OCI-LY7 (cell line): ENCODE measurements at regions not wholly inside any gene's neighbourhood (a gene's known extent, or its start where the extent isn't known, plus 50 kb on each side); places are given as distances from the start of the nearest gene placed in this dataset.
A peak's percentile ranks its signal among the peaks of the same experiment; 100 is the strongest.

Experiments
- BruUV-seq: library from RNA; stranded (reverse); fragments of 400-500 nt; replicated peaks from 2 replicates; lab custom pipeline; 2021; lab: Mats Ljungman, UMichigan
- CTCF ChIA-PET: fragments of 300-600 bp; sonication (Branson Sonifier 250); formaldehyde crosslinking; loops from one replicate; lab custom pipeline; 2022; ENCODE audit warnings: antibody characterized with exemption; ENCODE audit not compliant: unreplicated experiment; lab: Charles Lee
- POLR2A ChIA-PET: fragments of 300-600 bp; sonication (Branson Sonifier 250); formaldehyde crosslinking; loops from one replicate; lab custom pipeline; 2022; ENCODE audit warnings: antibody characterized with exemption; lab: Charles Lee
- DNase-seq: peaks from one replicate; pipeline ENCODE4 v3.0.0-alpha.2; 2015; ENCODE audit warnings: low spot score
- H2AFZ ChIP-seq: fragments of 200-600 bp; sonication (generic), shearing (Covaris generic); 2 replicates; pipeline ENCODE4 v1.6.1; 2014; ENCODE audit warnings: mild to moderate bottlenecking, antibody characterized with exemption, low read length, moderate library complexity
- H3K27ac ChIP-seq: fragments of 200-600 bp; sonication (generic); 2 replicates; pipeline ENCODE4 v1.5.1; 2014; ENCODE audit warnings: mixed run types, low read depth, mild to moderate bottlenecking, moderate library complexity, low read length, inconsistent platforms; ENCODE audit not compliant: poor library complexity, severe bottlenecking
- H3K36me3 ChIP-seq: fragments of 200-600 bp; sonication (generic); 2 replicates; pipeline ENCODE4 v1.6.1; 2014; ENCODE audit warnings: mild to moderate bottlenecking, antibody characterized with exemption, low read length, moderate library complexity, mixed read lengths; ENCODE audit not compliant: insufficient read depth
- H3K4me1 ChIP-seq: fragments of 200-600 bp; sonication (generic); 2 replicates; pipeline ENCODE4 v1.5.1; 2014; ENCODE audit warnings: mild to moderate bottlenecking, low read length; ENCODE audit not compliant: insufficient read depth, poor library complexity, severe bottlenecking
- H3K4me2 ChIP-seq: fragments of 200-600 bp; sonication (generic); 2 replicates; pipeline ENCODE4 v1.6.1; 2014; ENCODE audit warnings: mild to moderate bottlenecking, low read length
- H3K4me3 ChIP-seq: fragments of 200-600 bp; sonication (generic); 2 replicates; pipeline ENCODE4 v1.5.1; 2014; ENCODE audit warnings: mild to moderate bottlenecking, low read depth, low read length; ENCODE audit not compliant: poor library complexity, severe bottlenecking
- H3K79me2 ChIP-seq: fragments of 200-600 bp; sonication (generic); 2 replicates; pipeline ENCODE4 v1.6.1; 2016; ENCODE audit warnings: low read depth, mild to moderate bottlenecking, low read length, moderate library complexity, mixed read lengths; ENCODE audit not compliant: insufficient read depth
- H3K9me2 ChIP-seq: fragments of 200-600 bp; sonication (generic); 2 replicates; pipeline ENCODE4 v1.6.1; 2016; ENCODE audit warnings: mild to moderate bottlenecking, low read length, mixed read lengths; ENCODE audit not compliant: insufficient read depth
- H3K9me3 ChIP-seq: fragments of 200-600 bp; sonication (generic); 2 replicates; pipeline ENCODE4 v1.6.1; 2014; ENCODE audit warnings: mild to moderate bottlenecking, mixed run types, low read length, mixed read lengths
- H4K20me1 ChIP-seq: fragments of 200-600 bp; sonication (generic); 2 replicates; pipeline ENCODE4 v1.6.1; 2014; ENCODE audit warnings: mild to moderate bottlenecking, antibody characterized with exemption, low read length, moderate library complexity, mixed read lengths; ENCODE audit not compliant: insufficient read depth
- CTCF ChIP-seq: fragments of 200-600 bp; sonication (generic); conservative IDR thresholded peaks from 2 replicates; pipeline ENCODE4 v1.5.1; 2014; ENCODE audit warnings: mild to moderate bottlenecking, antibody characterized with exemption, low read length, moderate library complexity, mixed read lengths
- EZH2phosphoT487 ChIP-seq: fragments of 200-600 bp; sonication (generic); IDR thresholded peaks from 2 replicates; pipeline ENCODE4 v1.6.1; 2018; ENCODE audit warnings: low read depth, borderline replicate concordance, mild to moderate bottlenecking, mixed run types, antibody characterized with exemption, low read length, moderate library complexity, mixed read lengths
- intact Hi-C: fragments of 100-400 bp; cut with micrococcal nuclease; formaldehyde crosslinking; loops from one replicate; pipeline ENCODE4 v1.10.0; 2022; ENCODE audit not compliant: unreplicated experiment

- peak overlapping the region; percentile 71 for H3K4me2 ChIP-seq
Measured at GRCh38 chr14:62081012-62081612, 318.9 kb downstream of the SNAPC1 start.

GRCh38 chr14:62081951-62082350, 319.7 kb downstream of the SNAPC1 start:
- CTCF ChIA-PET = interaction anchor here (0.8 kb wide), 1 partner anchor 43 kb away, joined by 3 read pairs; no protein-coding TSS in a partner anchor
- POLR2A ChIA-PET = interaction anchor here (0.6 to 3.8 kb wide), 11 partner anchors 8 to 602 kb away, joined by 3 to 29 read pairs (median 4); no protein-coding TSS in a partner anchor
- Histone ChIP-seq H3K9me3 (peaks cover 15% of the 10 kb centered on the region), H3K36me3 (no peaks in the 10 kb centered on the region; the same call in 1 of the 2 replicates), H4K20me1 (no peaks in the 10 kb centered on the region), H3K4me1 (peaks cover 60% of the 10 kb centered on the region), H3K4me2 (peak overlapping the region; percentile 71), H3K79me2 (no peaks in the 10 kb centered on the region), H3K9me2 (no peaks in the 10 kb centered on the region), H3K27ac (peak overlapping the region; percentile 88), H2AFZ (peak overlapping the region; percentile 70), H3K4me3 (peak overlapping the region; percentile 53)
- TF ChIP-seq CTCF (no peak), EZH2phosphoT487 (no peak)
- intact Hi-C loops = loop anchor here (2.0 to 5.0 kb wide), 3 partner anchors 35 to 605 kb away; partner anchors contain the start of gene HIF1A
- DNase-seq = peak; percentile 52
- BruUV-seq = no TSS peak

More at GRCh38 chr14:62081012-62081612, 318.9 kb downstream of the SNAPC1 start:
- Histone ChIP-seq H4K20me1 (no peaks in the 10 kb centered on the region), H3K4me1 (peaks cover 69% of the 10 kb centered on the region), H3K79me2 (no peaks in the 10 kb centered on the region), H3K9me3 (peaks cover 15% of the 10 kb centered on the region), H3K27ac (peak overlapping the region; percentile 88), H2AFZ (peak overlapping the region; percentile 70), H3K4me3 (peak overlapping the region; percentile 53), H3K9me2 (no peaks in the 10 kb centered on the region), H3K36me3 (no peaks in the 10 kb centered on the region; the same call in 1 of the 2 replicates)
- BruUV-seq = no TSS peak
- ChIA-PET POLR2A (interaction anchor here (0.7 to 4.7 kb wide), 12 partner anchors 9 to 601 kb away, joined by 3 to 29 read pairs (median 5); no protein-coding TSS in a partner anchor), CTCF (interaction anchor here (0.8 kb wide), 1 partner anchor 45 kb away, joined by 3 read pairs; no protein-coding TSS in a partner anchor)
- intact Hi-C loops = loop anchor here (2.0 to 5.0 kb wide), 3 partner anchors 36 to 604 kb away; partner anchors contain the start of gene HIF1A
- DNase-seq = peak; percentile 90
- TF ChIP-seq EZH2phosphoT487 = no peak
- TF ChIP-seq CTCF = no peak
